HG02973 (cell line): ENCODE measurements at regions not wholly inside any gene's neighbourhood (a gene's known extent, or its start where the extent isn't known, plus 50 kb on each side); places are given as distances from the start of the nearest gene placed in this dataset.
"Not testable (repeated sequence)": the region's sequence is repeated elsewhere in the genome, so short reads cannot be mapped to it uniquely, and the experiment has no call there.

Experiments used
- ATAC-seq: cut with Tn5 transposase; IDR thresholded peaks from one replicate; pipeline ENCODE4 v1.9.1; 2021; ENCODE audit warnings: moderate library complexity; ENCODE audit not compliant: unreplicated experiment

- ATAC-seq, result no peak
Measured at GRCh38 chr4:159632031-159632430, 529.2 kb downstream of the RAPGEF2 start.

GRCh38 chr4:159639671-159640323 lies 536.9 kb downstream of the RAPGEF2 start:
- ATAC-seq, result no peak

- ATAC-seq, result no peak
Measured at GRCh38 chr4:159649237-159649636, 546.4 kb downstream of the RAPGEF2 start.

- ATAC-seq, result no peak
Measured at GRCh38 chr4:159652871-159653270, 550.0 kb downstream of the RAPGEF2 start.

GRCh38 chr4:159655547-159655946 lies 552.7 kb downstream of the RAPGEF2 start:
- no peak for ATAC-seq

- ATAC-seq, result no peak
Measured at GRCh38 chr4:159669094-159669493, 566.2 kb downstream of the RAPGEF2 start.

- no peak for ATAC-seq
Measured at GRCh38 chr4:159673221-159673620, 570.3 kb downstream of the RAPGEF2 start.

GRCh38 chr4:159674241-159674640 lies 571.4 kb downstream of the RAPGEF2 start:
- no peak for ATAC-seq

- no peak for ATAC-seq
Measured at GRCh38 chr4:159677521-159677920, 574.6 kb downstream of the RAPGEF2 start.

- no peak for ATAC-seq
Measured at GRCh38 chr4:159682996-159683395, 580.1 kb downstream of the RAPGEF2 start.

GRCh38 chr4:159684061-159684460 lies 581.2 kb downstream of the RAPGEF2 start:
- ATAC-seq, result no peak

GRCh38 chr4:159685340-159686092 lies 582.6 kb downstream of the RAPGEF2 start:
- ATAC-seq, result no peak

GRCh38 chr4:159689526-159689925 lies 586.6 kb downstream of the RAPGEF2 start:
- no peak for ATAC-seq

- no peak for ATAC-seq
Measured at GRCh38 chr4:159697322-159698283, 594.7 kb downstream of the RAPGEF2 start.

GRCh38 chr4:159698336-159698735 lies 595.5 kb downstream of the RAPGEF2 start:
- no peak for ATAC-seq

GRCh38 chr4:159702200-159702599 lies 599.3 kb downstream of the RAPGEF2 start:
- no peak for ATAC-seq

GRCh38 chr4:159705334-159705733 lies 602.5 kb downstream of the RAPGEF2 start:
- ATAC-seq, result no peak

- no peak for ATAC-seq
Measured at GRCh38 chr4:159706704-159707103, 603.8 kb downstream of the RAPGEF2 start.

- ATAC-seq, result not testable (repeated sequence)
Measured at GRCh38 chr4:159715180-159715579, 612.3 kb downstream of the RAPGEF2 start.

GRCh38 chr4:159719531-159719930 lies 616.7 kb downstream of the RAPGEF2 start:
- no peak for ATAC-seq

- no peak for ATAC-seq
Measured at GRCh38 chr4:159722052-159722451, 619.2 kb downstream of the RAPGEF2 start.
